HG03575 (cell line): ENCODE measurements at regions not wholly inside any gene's neighbourhood (a gene's known extent, or its start where the extent isn't known, plus 50 kb on each side); places are given as distances from the start of the nearest gene placed in this dataset.
"Not testable (repeated sequence)": the region's sequence is repeated elsewhere in the genome, so short reads cannot be mapped to it uniquely, and the experiment has no call there.

ENCODE experiments used
- ATAC-seq: cut with Tn5 transposase; IDR thresholded peaks from one replicate; pipeline ENCODE4 v1.9.1; 2021; ENCODE audit not compliant: unreplicated experiment, insufficient number of reproducible peaks, low FRiP score; ENCODE audit errors: extremely low read depth

- no peak for ATAC-seq
Measured at GRCh38 chr9:13911473-13911872, 402.5 kb downstream of the NFIB start.

GRCh38 chr9:13907842-13908241 lies 406.1 kb downstream of the NFIB start:
- ATAC-seq, result not testable (repeated sequence)

GRCh38 chr9:13904746-13905145 lies 409.2 kb downstream of the NFIB start:
- no peak for ATAC-seq

- no peak for ATAC-seq
Measured at GRCh38 chr9:13904311-13904710, 409.6 kb downstream of the NFIB start.

GRCh38 chr9:13902286-13903066 lies 411.5 kb downstream of the NFIB start:
- no peak for ATAC-seq

- ATAC-seq, result no peak
Measured at GRCh38 chr9:13901176-13901575, 412.8 kb downstream of the NFIB start.

GRCh38 chr9:13900449-13900848 lies 413.5 kb downstream of the NFIB start:
- no peak for ATAC-seq

- no peak for ATAC-seq
Measured at GRCh38 chr9:13899924-13900323, 414.0 kb downstream of the NFIB start.

- ATAC-seq, result no peak
Measured at GRCh38 chr9:13898957-13899356, 415.0 kb downstream of the NFIB start.

- no peak for ATAC-seq
Measured at GRCh38 chr9:13896922-13897835, 416.8 kb downstream of the NFIB start.

GRCh38 chr9:13896047-13896446 lies 417.9 kb downstream of the NFIB start:
- ATAC-seq, result no peak

GRCh38 chr9:13885258-13885657 lies 428.7 kb downstream of the NFIB start:
- no peak for ATAC-seq

- no peak for ATAC-seq
Measured at GRCh38 chr9:13879981-13880380, 434.0 kb downstream of the NFIB start.

GRCh38 chr9:13879011-13879410 lies 434.9 kb downstream of the NFIB start:
- no peak for ATAC-seq

GRCh38 chr9:13878241-13878711 lies 435.7 kb downstream of the NFIB start:
- ATAC-seq, result no peak

GRCh38 chr9:13876741-13877140 lies 437.2 kb downstream of the NFIB start:
- ATAC-seq, result no peak

- no peak for ATAC-seq
Measured at GRCh38 chr9:13873203-13873602, 440.7 kb downstream of the NFIB start.

GRCh38 chr9:13868336-13868735 lies 445.6 kb downstream of the NFIB start:
- no peak for ATAC-seq

GRCh38 chr9:13865869-13866268 lies 448.1 kb downstream of the NFIB start:
- no peak for ATAC-seq

GRCh38 chr9:13863112-13863511 lies 450.8 kb downstream of the NFIB start:
- ATAC-seq, result no peak
